SH-SY5Y (cell line): ENCODE measurements at regions not wholly inside any gene's neighbourhood (a gene's known extent, or its start where the extent isn't known, plus 50 kb on each side); places are given as distances from the start of the nearest gene placed in this dataset.

ENCODE experiments used
- GATA2 ChIP-seq: IDR thresholded peaks from 2 replicates; pipeline ENCODE4 v1.6.1; 2011; ENCODE audit warnings: mild to moderate bottlenecking, low read depth, low read length
- GATA3 ChIP-seq: IDR thresholded peaks from 2 replicates; pipeline ENCODE4 v1.6.1; 2011; ENCODE audit warnings: low read depth, mild to moderate bottlenecking, low read length, moderate library complexity

DNA sequence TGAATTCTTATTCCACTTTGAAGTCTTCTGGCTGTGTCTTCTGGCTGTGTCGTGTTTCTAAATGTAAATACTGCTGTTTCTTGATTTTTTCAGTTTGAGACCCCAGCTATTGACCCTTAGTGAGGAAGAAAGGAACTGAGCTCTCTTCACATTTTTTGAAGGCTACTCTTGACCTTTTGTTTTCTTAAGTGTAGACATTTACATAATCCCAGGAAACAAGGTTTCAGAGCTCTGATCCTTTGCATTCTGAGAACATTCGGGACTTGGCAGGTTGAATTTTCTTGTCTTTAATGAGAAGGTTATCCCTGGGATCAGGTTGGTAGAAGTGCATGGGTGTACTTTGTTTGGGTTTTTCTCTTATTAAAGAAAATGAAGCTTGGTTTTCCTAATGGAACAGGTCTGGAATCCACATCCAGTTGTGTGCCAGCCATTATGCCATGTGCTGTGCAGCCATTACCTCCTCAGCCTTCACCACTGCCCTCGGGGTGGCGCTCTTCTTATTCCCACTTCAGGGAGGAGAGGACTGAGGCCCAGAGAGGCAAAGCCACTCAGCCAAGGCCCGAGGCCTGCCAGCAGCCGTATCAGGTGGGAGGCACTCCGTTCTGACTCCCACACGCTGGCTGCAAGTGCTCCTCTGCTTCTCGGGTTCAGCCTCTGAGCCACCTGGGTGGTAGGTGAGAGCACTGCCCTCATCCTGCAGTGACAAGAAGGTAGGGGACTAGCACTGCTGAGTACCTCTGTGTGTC lies 120.9 kb downstream of the BEGAIN start:
- TF ChIP-seq GATA3, result no peak
- no peak for TF ChIP-seq GATA2
